Bronchial epithelial cell (primary cell): ENCODE measurements at regions not wholly inside any gene's neighbourhood (a gene's known extent, or its start where the extent isn't known, plus 50 kb on each side); places are given as distances from the start of the nearest gene placed in this dataset.

ENCODE experiments used
- DNase-seq: peaks from one replicate; pipeline ENCODE4 v3.0.0-alpha.2; 2010; ENCODE audit warnings: low read depth
- FAIRE-seq: peaks from 2 replicates; lab custom pipeline; 2011; peaks lifted over from hg19 to GRCh38; lab: Jason Lieb, UNC
- H3K27me3 ChIP-seq: 2 replicates; pipeline ENCODE4 v1.5.1; 2011; ENCODE audit warnings: low read length; ENCODE audit not compliant: control insufficient read depth, insufficient read depth
- H3K36me3 ChIP-seq: 2 replicates; pipeline ENCODE4 v1.5.1; 2011; ENCODE audit warnings: low read length; ENCODE audit not compliant: control insufficient read depth, insufficient read depth
- H3K4me3 ChIP-seq: 2 replicates; pipeline ENCODE4 v1.5.1; 2011; ENCODE audit warnings: mild to moderate bottlenecking, low read depth, low read length, control low read depth
- TF ChIP-seq, protein P1 (sequence below): IDR thresholded peaks from 2 replicates; pipeline ENCODE4 v1.5.1; 2011; ENCODE audit warnings: mild to moderate bottlenecking, moderate library complexity, low read length, control low read depth, inconsistent platforms; ENCODE audit not compliant: insufficient read depth, severe bottlenecking

DNA sequence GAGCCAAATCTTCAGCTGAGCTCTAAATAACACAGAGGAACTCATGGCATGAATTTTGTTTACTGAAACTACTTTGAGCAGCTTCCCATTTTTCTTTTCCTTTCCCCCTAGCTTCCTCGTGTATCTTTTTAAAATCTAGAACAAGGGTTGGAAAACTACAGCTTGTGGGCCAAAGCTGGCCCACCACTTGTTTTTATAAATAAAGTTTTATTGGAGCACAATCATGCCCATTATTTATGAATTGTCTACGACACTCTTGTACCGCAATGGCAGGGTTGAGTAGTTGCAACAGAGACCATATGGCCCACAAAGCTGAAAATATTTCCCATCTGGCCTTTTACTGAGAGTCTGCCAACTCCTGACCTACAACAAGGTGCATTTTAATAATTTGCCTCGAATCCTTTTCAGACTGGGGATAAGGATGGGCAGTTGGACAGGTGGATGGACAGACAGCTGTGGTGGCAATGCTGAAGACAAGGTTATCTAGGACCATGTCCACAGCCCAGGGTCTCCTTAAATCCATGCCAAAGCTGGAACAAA, 87.7 kb downstream of the RMI2 start:
- DNase-seq (no peak), FAIRE-seq (no peak)
- Histone ChIP-seq H3K36me3 (no peaks in the 10 kb centered on the region), H3K27me3 (no peaks in the 10 kb centered on the region), H3K4me3 (no peak overlapping the region)
- TF ChIP-seq, protein P1, sequence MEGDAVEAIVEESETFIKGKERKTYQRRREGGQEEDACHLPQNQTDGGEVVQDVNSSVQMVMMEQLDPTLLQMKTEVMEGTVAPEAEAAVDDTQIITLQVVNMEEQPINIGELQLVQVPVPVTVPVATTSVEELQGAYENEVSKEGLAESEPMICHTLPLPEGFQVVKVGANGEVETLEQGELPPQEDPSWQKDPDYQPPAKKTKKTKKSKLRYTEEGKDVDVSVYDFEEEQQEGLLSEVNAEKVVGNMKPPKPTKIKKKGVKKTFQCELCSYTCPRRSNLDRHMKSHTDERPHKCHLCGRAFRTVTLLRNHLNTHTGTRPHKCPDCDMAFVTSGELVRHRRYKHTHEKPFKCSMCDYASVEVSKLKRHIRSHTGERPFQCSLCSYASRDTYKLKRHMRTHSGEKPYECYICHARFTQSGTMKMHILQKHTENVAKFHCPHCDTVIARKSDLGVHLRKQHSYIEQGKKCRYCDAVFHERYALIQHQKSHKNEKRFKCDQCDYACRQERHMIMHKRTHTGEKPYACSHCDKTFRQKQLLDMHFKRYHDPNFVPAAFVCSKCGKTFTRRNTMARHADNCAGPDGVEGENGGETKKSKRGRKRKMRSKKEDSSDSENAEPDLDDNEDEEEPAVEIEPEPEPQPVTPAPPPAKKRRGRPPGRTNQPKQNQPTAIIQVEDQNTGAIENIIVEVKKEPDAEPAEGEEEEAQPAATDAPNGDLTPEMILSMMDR: no peak

DNA sequence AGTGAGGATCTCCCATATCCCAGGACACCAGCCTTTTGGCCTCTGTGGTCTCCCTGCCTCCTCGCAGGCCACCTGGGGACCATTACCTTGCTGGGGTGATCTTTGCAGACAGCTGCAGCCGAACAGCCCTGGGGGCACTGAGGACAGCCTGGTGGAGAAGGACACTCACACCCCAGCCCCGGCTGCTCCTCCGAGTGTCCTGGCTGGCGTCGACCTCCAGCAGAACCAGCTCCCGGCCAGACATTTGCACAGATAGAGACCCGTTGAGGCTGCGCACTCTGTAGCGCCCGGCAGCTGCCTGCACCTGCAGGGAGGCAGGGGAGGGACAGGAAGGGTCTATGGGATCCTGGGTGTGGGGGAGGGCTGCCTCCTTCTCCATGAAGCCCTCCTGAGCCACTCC, 90.3 kb downstream of the RMI2 start:
- TF ChIP-seq, protein P1: no peak
- no peak for DNase-seq
- FAIRE-seq: no peak
- no peak overlapping the region for H3K4me3 ChIP-seq
- H3K36me3 ChIP-seq: no peaks in the 10 kb centered on the region
- no peaks in the 10 kb centered on the region for H3K27me3 ChIP-seq

DNA sequence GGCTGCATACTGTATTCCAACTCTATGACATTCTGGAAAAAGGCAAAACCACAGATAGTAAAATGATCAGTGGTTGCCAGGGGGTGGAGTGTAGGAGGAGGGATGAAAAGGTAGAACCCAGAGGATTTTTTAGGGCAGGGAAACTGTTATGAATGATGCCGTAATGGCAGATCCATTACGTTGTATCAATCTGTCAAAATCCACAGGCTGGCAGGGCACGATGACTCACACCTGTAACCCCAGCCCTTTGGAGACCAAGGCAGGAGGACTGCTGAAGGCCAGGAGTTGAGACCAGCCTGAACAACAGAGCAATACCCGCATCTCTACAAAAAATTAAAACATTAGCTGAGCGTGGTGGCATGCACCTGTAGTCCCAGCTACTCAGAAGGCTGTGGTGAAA, 91.8 kb downstream of the RMI2 start:
- DNase-seq: no peak
- TF ChIP-seq, protein P1: no peak
- Histone ChIP-seq H3K4me3 (no peak overlapping the region), H3K36me3 (no peaks in the 10 kb centered on the region), H3K27me3 (no peaks in the 10 kb centered on the region)
- FAIRE-seq: no peak

DNA sequence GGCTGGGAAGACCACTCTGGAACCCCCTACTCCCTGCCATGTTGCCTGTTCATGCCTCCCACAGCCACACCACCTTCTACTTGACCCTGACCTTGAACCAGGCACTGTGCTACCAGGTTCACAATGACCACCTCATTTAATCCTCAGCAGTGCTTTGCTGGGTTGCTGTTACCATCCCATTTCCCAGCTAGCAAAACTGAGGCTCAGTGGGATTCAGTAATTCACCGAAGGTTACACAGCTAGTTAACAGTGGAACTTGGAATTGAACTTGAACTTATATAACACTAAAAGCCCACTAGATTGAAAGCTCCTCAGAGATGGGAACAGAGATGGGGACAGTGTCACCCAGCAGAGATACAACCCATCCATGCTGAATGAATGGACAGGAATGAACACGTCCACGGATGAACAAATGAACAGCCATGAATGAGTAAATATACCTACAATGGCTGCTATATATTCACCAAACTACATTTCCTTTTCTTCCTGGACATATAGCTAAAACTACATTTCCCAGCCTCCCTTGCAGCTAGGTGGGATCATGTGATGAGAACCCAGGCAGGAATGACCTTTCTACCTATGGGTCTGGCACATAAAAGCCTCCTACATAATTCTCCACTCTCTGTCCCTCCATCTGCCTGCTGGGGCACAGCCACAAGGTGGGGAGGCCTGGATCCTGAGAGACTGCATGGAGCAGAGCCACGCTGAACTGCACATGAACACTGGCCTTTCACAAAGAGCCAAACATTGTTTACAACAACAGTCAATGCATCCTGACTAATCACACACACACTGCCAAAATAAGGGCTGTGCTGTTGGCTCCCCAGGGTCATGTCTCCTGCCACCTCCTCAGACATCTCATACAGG, 94.8 kb downstream of the RMI2 start:
- H3K27me3 ChIP-seq: no peaks in the 10 kb centered on the region
- H3K36me3 ChIP-seq: no peaks in the 10 kb centered on the region
- DNase-seq: peak; percentile 3
- H3K4me3 ChIP-seq: no peak overlapping the region
- no peak for FAIRE-seq
- TF ChIP-seq, protein P1: no peak

DNA sequence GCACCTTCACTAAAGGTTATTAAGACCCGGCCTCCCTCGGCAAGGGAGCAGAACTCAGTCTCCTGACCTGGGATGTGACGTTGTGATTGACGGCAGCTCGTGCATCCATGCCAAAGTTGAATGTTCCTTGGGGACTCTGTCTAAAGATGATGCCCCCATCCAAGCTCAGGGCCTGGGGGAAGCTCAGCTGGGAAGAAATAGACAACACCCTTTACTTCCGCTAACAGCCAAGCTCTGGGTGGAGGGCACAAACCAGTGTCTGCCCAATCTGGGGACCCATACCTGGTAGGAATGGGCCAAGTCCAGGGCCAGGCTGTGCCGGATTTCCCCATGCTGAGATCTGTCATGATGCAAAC, 95.4 kb downstream of the RMI2 start:
- TF ChIP-seq, protein P1: no peak

More for the DNA sequence above, 95.4 kb downstream of the RMI2 start:
- no peaks in the 10 kb centered on the region for H3K36me3 ChIP-seq
- no peak for FAIRE-seq
- no peaks in the 10 kb centered on the region for H3K27me3 ChIP-seq
- H3K4me3 ChIP-seq: no peak overlapping the region
- DNase-seq: no peak
